GM18520 (cell line): ENCODE measurements at regions not wholly inside any gene's neighbourhood (a gene's known extent, or its start where the extent isn't known, plus 50 kb on each side); places are given as distances from the start of the nearest gene placed in this dataset.

Experiments
- ATAC-seq: cut with Tn5 transposase; IDR thresholded peaks from one replicate; pipeline ENCODE4 v1.9.1; 2021; ENCODE audit not compliant: unreplicated experiment

- no peak for ATAC-seq
These were observed 160.0 kb upstream of the MIR17HG start for GRCh38 chr13:91187522-91187921.

- ATAC-seq, result no peak
These were observed 158.0 kb upstream of the MIR17HG start for GRCh38 chr13:91189506-91189905.

- ATAC-seq, result no peak
These were observed 154.1 kb upstream of the MIR17HG start for GRCh38 chr13:91193358-91193757.

GRCh38 chr13:91195789-91196188 lies 151.7 kb upstream of the MIR17HG start:
- ATAC-seq, result no peak

- ATAC-seq, result no peak
These were observed 150.5 kb upstream of the MIR17HG start for GRCh38 chr13:91196958-91197357.

GRCh38 chr13:91199866-91200265 lies 147.6 kb upstream of the MIR17HG start:
- ATAC-seq, result no peak

- ATAC-seq, result no peak
These were observed 147.0 kb upstream of the MIR17HG start for GRCh38 chr13:91200486-91200885.

GRCh38 chr13:91203430-91203829 lies 144.1 kb upstream of the MIR17HG start:
- no peak for ATAC-seq

- no peak for ATAC-seq
These were observed 140.2 kb upstream of the MIR17HG start for GRCh38 chr13:91207261-91207660.

- no peak for ATAC-seq
These were observed 136.0 kb upstream of the MIR17HG start for GRCh38 chr13:91211510-91211909.

GRCh38 chr13:91212231-91212630 lies 135.3 kb upstream of the MIR17HG start:
- ATAC-seq, result no peak

- ATAC-seq, result no peak
These were observed 133.5 kb upstream of the MIR17HG start for GRCh38 chr13:91214031-91214430.

GRCh38 chr13:91216928-91217700 lies 130.4 kb upstream of the MIR17HG start:
- ATAC-seq, result no peak

- ATAC-seq, result no peak
These were observed 128.3 kb upstream of the MIR17HG start for GRCh38 chr13:91219201-91219600.

- no peak for ATAC-seq
These were observed 126.6 kb upstream of the MIR17HG start for GRCh38 chr13:91220872-91221271.

- no peak for ATAC-seq
These were observed 119.4 kb upstream of the MIR17HG start for GRCh38 chr13:91228108-91228507.

- no peak for ATAC-seq
These were observed 118.5 kb upstream of the MIR17HG start for GRCh38 chr13:91228940-91229339.

GRCh38 chr13:91232716-91233115 lies 114.8 kb upstream of the MIR17HG start:
- no peak for ATAC-seq

GRCh38 chr13:91233291-91233690 lies 114.2 kb upstream of the MIR17HG start:
- no peak for ATAC-seq

GRCh38 chr13:91236182-91236581 lies 111.3 kb upstream of the MIR17HG start:
- no peak for ATAC-seq

- no peak for ATAC-seq
These were observed 110.6 kb upstream of the MIR17HG start for GRCh38 chr13:91236921-91237320.

- ATAC-seq, result no peak
These were observed 109.5 kb upstream of the MIR17HG start for GRCh38 chr13:91238036-91238435.

- ATAC-seq, result no peak
These were observed 107.1 kb upstream of the MIR17HG start for GRCh38 chr13:91240341-91240740.
